ENCODE measurements at regions not wholly inside any gene's neighbourhood (a gene's known extent, or its start where the extent isn't known, plus 50 kb on each side); places are given as distances from the start of the nearest gene placed in this dataset.

- DNase-seq (ENCODE audit: low spot score) = no peak
Measured at GRCh38 chr21:15151385-15152103, 86.7 kb upstream of the NRIP1 start.

DNA sequence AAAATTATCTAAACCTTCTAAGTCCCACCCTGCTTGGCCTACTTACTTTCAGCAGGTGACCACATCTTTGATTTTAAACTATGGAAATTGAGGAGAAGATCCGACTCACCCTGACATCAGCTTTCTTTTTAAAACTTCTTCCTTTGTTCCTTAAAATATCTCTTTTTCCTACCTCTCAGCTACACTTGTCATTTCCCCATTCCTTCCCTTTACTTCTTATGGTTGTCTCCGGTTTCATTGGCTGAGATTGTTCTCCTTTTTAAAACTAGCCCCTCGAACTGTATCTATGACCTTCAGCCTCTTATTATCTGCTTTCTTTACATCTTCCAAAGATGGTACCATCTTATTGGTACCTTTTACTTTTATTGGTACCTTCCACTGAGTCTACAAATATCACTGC lies 87.8 kb upstream of the NRIP1 start:
- peak; percentile 21 for DNase-seq (ENCODE audit: low spot score)

DNA sequence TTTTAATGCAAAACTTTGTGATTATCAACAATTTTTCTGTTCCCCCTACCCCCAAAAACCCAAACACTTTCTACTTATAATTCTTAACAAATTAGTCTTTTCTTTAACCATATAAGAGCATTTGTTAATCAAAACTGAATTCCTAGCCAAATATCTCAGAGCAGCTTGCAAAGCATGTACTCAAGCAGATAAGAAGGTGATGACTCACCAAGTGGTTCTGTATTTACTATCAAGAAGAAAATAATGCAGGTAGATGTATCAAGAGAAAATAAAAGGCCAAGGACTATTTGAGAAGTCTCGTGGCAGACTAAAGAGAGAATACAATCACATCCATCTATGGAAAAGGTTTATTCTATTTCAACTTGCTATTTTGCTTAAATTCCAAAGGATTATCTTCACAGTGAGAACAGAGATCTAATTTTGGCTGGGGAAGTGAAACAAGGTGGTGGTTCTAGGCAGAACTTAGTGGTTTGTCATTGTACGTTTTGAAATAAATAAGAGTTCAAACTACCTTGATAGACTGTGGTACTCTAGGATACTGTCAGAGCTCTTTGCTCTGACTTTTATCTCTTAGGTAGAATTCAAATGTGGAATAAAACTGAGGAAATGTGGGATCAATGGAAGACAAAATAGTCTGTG lies 94.7 kb upstream of the NRIP1 start:
- no peak for DNase-seq (ENCODE audit: low spot score)

GRCh38 chr21:15160136-15160535 lies 95.3 kb upstream of the NRIP1 start:
- no peak for DNase-seq (ENCODE audit: low spot score)

DNA sequence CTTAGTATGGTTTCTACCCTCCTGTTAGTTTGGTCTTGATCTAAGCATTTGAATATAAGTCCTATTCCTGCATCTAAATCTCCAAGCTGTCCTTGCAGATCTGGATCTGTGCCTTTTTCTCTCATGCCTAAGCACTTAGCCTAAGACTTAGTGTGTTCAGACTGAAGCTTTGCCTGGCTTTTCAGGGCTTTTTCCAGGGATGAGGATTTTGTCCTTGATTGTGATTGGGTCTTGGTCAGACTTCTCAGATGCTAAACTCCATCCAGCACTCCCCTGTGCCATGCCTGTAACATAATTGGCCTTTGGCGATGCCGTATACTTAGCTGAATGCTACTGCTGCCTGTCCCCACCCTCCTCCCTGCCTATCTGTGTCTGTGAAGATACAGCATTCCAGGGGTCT lies 98.1 kb upstream of the NRIP1 start:
- no peak for DNase-seq (ENCODE audit: low spot score)

DNA sequence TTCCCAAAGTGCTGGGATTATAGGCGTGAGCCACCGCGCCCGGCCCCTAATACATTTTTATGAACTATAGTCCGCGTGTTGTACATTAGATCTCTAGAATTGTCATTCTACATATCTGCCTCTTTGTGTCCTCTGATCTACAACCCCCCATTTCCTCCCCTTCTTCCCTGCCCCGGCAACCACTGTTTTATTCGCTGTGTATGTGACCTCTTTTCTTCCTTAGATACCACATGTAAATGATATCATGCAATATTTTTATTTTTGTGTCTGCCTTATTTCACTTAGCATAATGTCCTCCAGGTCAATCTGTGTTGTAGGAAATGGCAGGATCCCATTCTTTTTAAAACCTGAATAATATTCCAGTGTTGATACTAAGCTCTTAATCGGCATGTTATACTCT lies 99.5 kb upstream of the NRIP1 start:
- DNase-seq (ENCODE audit: low spot score) = no peak

DNA sequence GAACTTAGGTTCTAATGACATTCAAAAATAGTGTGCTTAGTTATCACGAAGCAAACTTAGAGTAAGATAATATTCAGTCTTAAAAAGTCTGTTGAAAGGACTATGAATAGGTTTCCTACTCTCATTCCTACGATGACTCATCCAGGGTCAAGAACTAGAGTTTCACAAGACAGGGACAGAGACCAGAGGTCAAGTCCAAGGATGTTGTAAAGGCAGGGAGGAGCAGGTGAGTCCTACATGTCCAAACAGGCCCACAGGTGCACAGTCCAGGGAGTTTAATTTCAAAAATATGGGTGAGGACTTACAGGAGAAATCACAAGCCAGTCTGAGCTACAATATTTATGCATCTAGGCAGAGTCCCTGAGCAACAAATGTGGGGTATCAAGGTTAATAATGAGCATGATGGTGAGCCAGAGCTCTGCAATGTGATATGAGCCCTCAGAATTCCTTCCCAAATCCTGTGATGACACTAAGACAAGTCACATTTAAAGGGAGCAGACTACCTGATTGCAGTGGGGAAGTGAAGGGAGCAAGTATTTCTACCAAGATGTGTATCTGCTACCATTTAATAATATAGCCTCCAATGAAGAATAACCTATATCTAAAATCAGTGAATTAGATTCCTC lies 100.0 kb upstream of the NRIP1 start:
- no peak for DNase-seq (ENCODE audit: low spot score)

DNA sequence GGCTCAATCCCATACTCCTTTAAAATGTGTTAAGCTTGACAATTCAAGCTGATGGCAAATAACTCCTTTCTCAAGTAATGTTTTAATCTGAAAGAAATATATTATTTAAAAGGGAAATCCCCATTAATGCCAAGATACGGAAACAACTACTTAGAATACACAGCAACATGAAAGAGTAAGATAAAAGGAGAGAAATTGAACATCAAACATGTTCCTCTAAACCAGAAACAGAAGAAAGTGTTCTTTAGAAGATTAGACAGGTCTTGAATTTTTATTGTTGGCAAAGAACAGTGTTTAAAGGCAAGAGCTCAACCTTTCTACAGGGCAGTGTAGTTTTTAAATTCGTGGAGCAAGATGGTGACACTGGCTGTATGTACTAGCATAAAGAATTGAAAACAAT lies 105.8 kb upstream of the NRIP1 start:
- DNase-seq (ENCODE audit: low spot score) = no peak

- no peak for DNase-seq (ENCODE audit: low spot score)
Measured at GRCh38 chr21:15171546-15171945, 106.7 kb upstream of the NRIP1 start.

DNA sequence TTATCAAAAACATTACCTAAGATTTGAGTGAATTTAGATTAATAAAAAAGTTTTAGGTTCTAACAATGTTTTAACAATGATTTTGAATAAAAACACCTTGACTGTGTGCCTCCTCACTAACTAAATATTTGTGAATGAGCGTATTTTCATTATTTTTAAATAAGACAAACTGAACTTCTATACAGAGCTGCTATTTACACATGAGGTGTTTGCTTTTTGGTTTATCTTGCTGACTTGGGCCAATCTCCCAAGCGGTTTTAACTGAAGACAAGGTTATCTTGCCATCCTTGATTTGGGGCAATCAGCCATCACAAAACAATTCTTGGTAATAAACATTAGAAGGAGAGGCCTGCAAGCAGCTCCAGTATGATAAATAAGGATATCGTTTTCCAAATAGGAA lies 108.2 kb upstream of the NRIP1 start:
- DNase-seq (ENCODE audit: low spot score) = no peak

DNA sequence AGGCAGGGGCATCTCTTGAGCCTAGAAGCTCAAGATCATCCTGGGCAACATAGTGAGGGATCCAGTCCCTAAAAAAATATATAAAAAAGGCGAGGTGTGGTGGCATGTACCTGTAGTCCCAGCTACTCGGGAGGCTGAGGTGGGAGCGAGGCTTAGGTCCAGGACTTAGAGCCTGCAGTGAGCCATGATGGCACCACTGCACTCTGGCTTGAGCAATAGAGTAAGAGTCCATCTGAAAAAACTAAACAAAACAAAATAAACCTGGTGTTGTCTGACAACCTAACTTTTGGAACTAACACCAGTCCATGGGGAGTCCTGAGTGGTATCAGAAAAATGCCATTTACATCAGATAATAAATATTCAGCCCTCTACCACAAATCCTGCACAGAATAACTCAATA lies 110.1 kb upstream of the NRIP1 start:
- no peak for DNase-seq (ENCODE audit: low spot score)

DNA sequence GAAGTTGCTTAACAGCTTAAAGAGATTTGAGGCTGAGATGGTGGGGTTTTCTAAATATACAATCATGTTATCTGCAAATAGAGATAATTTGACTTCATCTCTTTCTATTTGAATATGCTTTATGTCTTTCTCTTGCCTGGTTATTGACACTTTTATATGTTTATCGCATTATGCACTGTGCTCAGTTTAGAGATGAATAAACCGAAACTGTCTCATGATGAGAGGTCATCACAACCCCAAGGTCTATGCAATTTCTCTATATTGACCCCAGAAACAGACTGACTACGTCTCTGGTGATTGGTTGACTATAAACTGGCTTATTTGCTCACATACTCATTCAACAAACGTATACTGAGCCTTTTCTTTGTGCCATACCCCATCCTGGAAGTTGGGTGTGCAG lies 117.9 kb upstream of the NRIP1 start:
- DNase-seq (ENCODE audit: low spot score) = no peak

- no peak for DNase-seq (ENCODE audit: low spot score)
Measured at GRCh38 chr21:15183813-15184257, 119.0 kb upstream of the NRIP1 start.

- DNase-seq (ENCODE audit: low spot score) = no peak
Measured at GRCh38 chr21:15190412-15190811, 125.6 kb upstream of the NRIP1 start.

DNA sequence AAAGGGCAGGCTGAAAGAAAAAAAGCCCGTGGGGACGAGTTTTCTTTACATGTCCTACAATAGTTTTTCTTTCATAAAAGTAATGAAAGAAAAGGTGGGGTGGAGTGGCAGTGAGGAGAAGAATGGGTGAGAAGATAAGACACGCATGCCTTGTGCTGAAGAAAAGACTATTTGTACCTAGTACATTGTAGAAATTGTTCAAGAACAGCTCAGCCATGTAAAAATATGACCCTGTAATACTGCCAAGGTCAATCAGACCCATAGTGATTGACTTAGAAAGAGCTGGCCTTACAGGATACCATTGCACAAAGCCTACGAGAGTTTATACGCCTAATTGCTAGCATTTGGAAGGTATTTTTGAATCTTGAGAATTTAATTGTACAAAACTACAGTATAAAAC lies 126.0 kb upstream of the NRIP1 start:
- DNase-seq (ENCODE audit: low spot score) = no peak

DNA sequence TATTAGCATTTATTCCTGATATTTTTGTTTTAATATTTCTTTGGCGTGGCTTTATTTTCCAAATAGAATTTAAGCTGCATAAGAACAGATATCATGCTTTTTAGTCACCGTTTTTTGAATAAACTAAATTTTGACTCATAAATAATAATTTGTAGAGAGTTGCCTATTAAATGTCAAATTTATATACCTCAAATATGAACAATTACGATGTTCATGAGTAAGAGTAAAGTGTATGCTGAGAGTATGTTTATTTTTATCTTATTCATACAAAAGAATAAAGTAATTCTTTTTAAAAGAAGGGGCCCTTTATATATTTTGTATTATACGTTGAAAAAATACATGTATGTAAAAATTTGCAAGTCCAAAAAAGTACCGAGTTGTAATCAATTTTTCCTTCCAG lies 126.5 kb upstream of the NRIP1 start:
- DNase-seq (ENCODE audit: low spot score) = no peak

DNA sequence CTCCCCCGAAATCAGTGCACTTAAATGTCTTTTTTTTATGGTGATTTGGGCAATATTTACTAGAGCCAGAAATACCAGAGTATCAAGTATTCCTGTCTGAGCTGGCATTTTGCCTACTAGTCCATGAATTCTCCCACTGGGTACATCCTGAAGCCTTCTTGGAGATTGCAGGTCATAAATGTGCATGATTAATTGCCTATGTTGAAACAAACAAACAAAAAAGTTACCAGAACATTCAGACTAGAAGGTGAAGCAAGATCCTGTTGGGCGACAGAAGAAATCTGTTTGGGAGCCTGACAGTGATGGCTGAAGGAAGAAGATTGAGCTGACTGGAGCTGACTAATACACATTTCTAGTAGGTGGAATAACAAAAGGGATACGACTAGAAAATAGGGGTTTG lies 127.4 kb upstream of the NRIP1 start:
- DNase-seq (ENCODE audit: low spot score) = no peak

- no peak for DNase-seq (ENCODE audit: low spot score)
Measured at GRCh38 chr21:15193937-15194336, 129.1 kb upstream of the NRIP1 start.

DNA sequence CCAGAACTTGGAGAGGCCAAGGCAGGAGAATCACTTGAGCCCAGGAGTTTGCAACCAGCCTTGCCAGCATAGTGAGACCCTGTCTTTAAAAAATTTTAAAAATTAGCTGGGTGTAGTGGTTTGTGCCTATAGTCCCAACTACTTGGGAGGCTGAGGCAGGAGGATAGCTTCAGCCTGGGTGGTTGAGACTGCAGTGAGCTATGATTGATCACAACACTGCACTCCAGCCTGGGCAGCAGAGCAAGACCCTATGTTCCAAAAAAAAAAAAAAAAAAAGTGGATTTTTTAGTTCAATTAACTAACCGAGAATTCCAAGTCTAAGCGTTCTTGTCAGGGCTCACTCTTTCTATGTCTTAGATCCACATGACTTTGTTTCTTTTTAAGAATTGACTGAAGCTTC lies 130.3 kb upstream of the NRIP1 start:
- DNase-seq (ENCODE audit: low spot score) = no peak

GRCh38 chr21:15195768-15196167 lies 131.0 kb upstream of the NRIP1 start:
- DNase-seq (ENCODE audit: low spot score) = no peak

- no peak for DNase-seq (ENCODE audit: low spot score)
Measured at GRCh38 chr21:15197696-15198095, 132.9 kb upstream of the NRIP1 start.

DNA sequence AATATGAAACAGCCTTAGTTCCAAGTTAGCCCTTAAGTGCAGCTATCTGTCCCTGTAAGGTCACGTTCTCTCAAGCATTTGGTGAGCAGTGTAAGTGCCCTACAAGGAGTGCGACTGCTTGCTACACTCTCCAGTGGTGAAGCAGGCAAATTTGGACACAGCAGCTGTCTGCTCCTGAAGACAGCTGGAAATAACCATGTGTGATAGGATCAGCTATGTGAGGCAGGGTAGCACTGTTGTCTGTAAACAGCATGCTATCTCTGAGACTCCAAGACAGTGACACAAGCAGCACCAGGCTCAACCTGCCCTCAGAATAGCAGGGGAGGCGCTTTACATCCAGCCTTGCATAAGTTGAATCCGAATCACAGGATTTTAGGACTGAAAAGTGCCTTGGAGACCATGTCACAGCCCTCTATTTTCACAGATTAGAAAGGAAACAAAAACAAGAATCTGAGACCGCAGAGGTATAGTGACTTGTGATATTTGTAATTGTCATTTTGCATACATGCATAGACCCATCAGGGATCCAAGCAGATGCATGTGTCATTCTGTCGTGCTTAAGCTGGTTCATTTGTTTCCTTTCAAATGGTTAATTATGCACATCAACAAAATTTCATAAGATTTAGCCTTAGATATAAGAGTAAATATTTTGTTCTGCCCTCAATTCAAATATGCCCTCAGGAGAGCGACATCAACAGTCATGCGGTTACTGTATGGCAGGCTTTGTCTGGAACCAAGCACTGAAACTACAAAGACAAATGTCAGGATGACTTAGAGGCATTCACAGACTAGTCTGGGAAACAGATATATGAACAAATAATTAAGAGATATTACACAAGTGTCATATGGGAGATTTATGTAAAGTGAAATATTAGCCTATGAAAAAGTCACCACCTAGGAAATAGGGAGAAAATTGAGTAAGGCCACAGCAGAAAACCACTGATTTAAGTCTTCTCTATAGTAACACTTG lies 134.9 kb upstream of the NRIP1 start:
- no peak for DNase-seq (ENCODE audit: low spot score)
